ENCODE measurements at regions not wholly inside any gene's neighbourhood (a gene's known extent, or its start where the extent isn't known, plus 50 kb on each side); places are given as distances from the start of the nearest gene placed in this dataset.

GRCh38 chr16:6192984-6193383 is 1095.4 kb upstream of the EEF2KMT start:
- BruUV-seq (replicated peaks): no TSS peak
- no peak overlapping the region for H3K4ac ChIP-seq (ENCODE audit: low read depth, low read length)
- ChIA-PET CTCF (no interaction called here), POLR2A (ENCODE audit: unreplicated experiment) (no interaction called here)
- no peak overlapping the region for H2BK20ac ChIP-seq (ENCODE audit: low read depth, low read length)
- WGBS, 2 experiments (ENCODE audit: extremely low coverage in 2 of 2, insufficient read length in 1 of 2): no CpG with 5 or more reads among the region's 5 CpGs
- ATAC-seq (ENCODE audit: low read depth) (no peak), DNase-seq (no peak)
- H3K27ac ChIP-seq (ENCODE audit: insufficient read depth, low read length): no peak overlapping the region
- H3K9me3 ChIP-seq (ENCODE audit: control insufficient read depth, insufficient read depth, low read length): peaks cover 10% of the 10 kb centered on the region
- TF ChIP-seq CTCF (conservative IDR thresholded peaks at IDR 0.05; ENCODE audit: low read depth, low read length) (no peak), RAD21 (IDR thresholded peaks at IDR 0.05; ENCODE audit: low read length) (no peak), CEBPB (IDR thresholded peaks at IDR 0.05; ENCODE audit: low read depth, low read length) (no peak), ELK1 (IDR thresholded peaks at IDR 0.05; ENCODE audit: borderline replicate concordance, low read depth, low read length) (no peak), FOS (IDR thresholded peaks at IDR 0.05; ENCODE audit: low read depth, low read length) (no peak), MAZ (IDR thresholded peaks at IDR 0.05; ENCODE audit: borderline replicate concordance, low read depth, low read length) (no peak), RFX5 (IDR thresholded peaks at IDR 0.05; ENCODE audit: low read depth, low read length) (no peak), MAFK (IDR thresholded peaks at IDR 0.05; ENCODE audit: low read depth, low read length) (no peak), RCOR1 (IDR thresholded peaks at IDR 0.05; ENCODE audit: insufficient replicate concordance, low read length) (no peak), SMC3 (IDR thresholded peaks at IDR 0.05; ENCODE audit: low read depth, low read length) (no peak), CHD1 (IDR thresholded peaks at IDR 0.05; ENCODE audit: low read depth, low read length) (no peak)
- H2AFZ ChIP-seq (replicated peaks; ENCODE audit: low read length, poor library complexity): no peak overlapping the region
- no peak overlapping the region for H2BK120ac ChIP-seq (ENCODE audit: low read depth, low read length)
- H3K4me2 ChIP-seq (ENCODE audit: low read depth, low read length): no peak overlapping the region
- no peak overlapping the region for H4K91ac ChIP-seq (ENCODE audit: insufficient read depth, low read depth, low read length)
- no peaks in the 10 kb centered on the region for H3K36me3 ChIP-seq (ENCODE audit: control insufficient read depth, insufficient read depth, low read length)
- no peak overlapping the region for H4K8ac ChIP-seq (ENCODE audit: low read depth in 2 of 2, low read length in 2 of 2)
- no peak overlapping the region for H2BK15ac ChIP-seq (ENCODE audit: low read depth, low read length)
- no peaks in the 10 kb centered on the region for H3K9me1 ChIP-seq (ENCODE audit: insufficient read depth, low read length)
- H3K23ac ChIP-seq (ENCODE audit: low read depth, low read length): no peak overlapping the region
- no peaks in the 10 kb centered on the region for H3K4me1 ChIP-seq (ENCODE audit: control insufficient read depth, insufficient read depth, low read length)
- H3K9ac ChIP-seq (ENCODE audit: low read depth, low read length): no peak overlapping the region
- in situ Hi-C loops (cut with MboI; ENCODE audit: low sequenced_read_pairs): no loop called here
- no peak overlapping the region for H3K18ac ChIP-seq (ENCODE audit: low read depth, low read length)
- dilution Hi-C loops (cut with HindIII; ENCODE audit: low sequenced_read_pairs, unreplicated experiment): no loop called here
- no peak overlapping the region for H3K56ac ChIP-seq (ENCODE audit: extremely low read depth, insufficient read depth, low read length)
- intact Hi-C loops (cut with micrococcal nuclease): no loop called here
- H2AK5ac ChIP-seq (ENCODE audit: low read depth, low read length): no peak overlapping the region
- no peaks in the 10 kb centered on the region for H3K79me1 ChIP-seq (ENCODE audit: low read depth in 1 of 2, low read length in 2 of 2)
- no peak overlapping the region for H2AK9ac ChIP-seq (replicated peaks; ENCODE audit: low read depth, low read length, poor library complexity)
- no peak overlapping the region for H3K14ac ChIP-seq (replicated peaks; ENCODE audit: low read depth, low read length)
- H3K27me3 ChIP-seq (ENCODE audit: control insufficient read depth, insufficient read depth, low read length): no peaks in the 10 kb centered on the region
- no peak overlapping the region for H3K4me3 ChIP-seq (ENCODE audit: insufficient read depth, low read depth, low read length)
- H2BK5ac ChIP-seq (ENCODE audit: low read depth, low read length, poor library complexity, severe bottlenecking): no peak overlapping the region
- no peaks in the 10 kb centered on the region for H4K20me1 ChIP-seq (ENCODE audit: insufficient read depth, low read length)
- no peak overlapping the region for H4K5ac ChIP-seq (ENCODE audit: low read depth, low read length)
